ENCODE measurements at regions not wholly inside any gene's neighbourhood (a gene's known extent, or its start where the extent isn't known, plus 50 kb on each side); places are given as distances from the start of the nearest gene placed in this dataset.

- no peak overlapping the region for H3K27ac ChIP-seq (ENCODE audit: insufficient read depth, low read length)
- H3K9ac ChIP-seq (ENCODE audit: insufficient read depth, low read length) = no peak overlapping the region
- no peaks in the 10 kb centered on the region for H3K4me1 ChIP-seq (ENCODE audit: control insufficient read depth, extremely low read depth, insufficient read depth, low read length)
- no peaks in the 10 kb centered on the region for H3K27me3 ChIP-seq (ENCODE audit: control insufficient read depth, insufficient read depth, low read length)
- no peaks in the 10 kb centered on the region for H4K20me1 ChIP-seq (ENCODE audit: control insufficient read depth, extremely low read depth, insufficient read depth, low read length)
- no peaks in the 10 kb centered on the region for H3K79me2 ChIP-seq (ENCODE audit: control insufficient read depth, insufficient read depth, low read length)
- DNase-seq (ENCODE audit: low read depth in 2 of 2) = no peak
- TF ChIP-seq CTCF (conservative IDR thresholded peaks at IDR 0.05 in 1 of 2, IDR thresholded peaks at IDR 0.05 in 1 of 2; ENCODE audit: low read depth in 1 of 2, low read length in 2 of 2) (no peak), EZH2 (IDR thresholded peaks at IDR 0.05; ENCODE audit: low read length, missing control alignments) (no peak)
- H3K9me3 ChIP-seq (ENCODE audit: control insufficient read depth, insufficient read depth, low read depth, low read length) = no peaks in the 10 kb centered on the region
- no peak overlapping the region for H3K4me3 ChIP-seq (replicated peaks in 1 of 4; ENCODE audit: control extremely low read depth in 1 of 4, insufficient read depth in 1 of 4, low read depth in 3 of 4, low read length in 4 of 4)
- no peak overlapping the region for H3K4me2 ChIP-seq (ENCODE audit: extremely low read depth, insufficient read depth, low read length)
- H3K36me3 ChIP-seq (ENCODE audit: control insufficient read depth, insufficient read depth, low read length) = no peaks in the 10 kb centered on the region
- H2AFZ ChIP-seq (ENCODE audit: low read length) = no peak overlapping the region
These were observed 457.9 kb downstream of the SI start for GRCh38 chr3:164620423-164620822.

- Histone ChIP-seq H3K4me1 (ENCODE audit: control insufficient read depth, extremely low read depth, insufficient read depth, low read length) (no peaks in the 10 kb centered on the region), H3K4me3 (replicated peaks in 1 of 4; ENCODE audit: control extremely low read depth in 1 of 4, insufficient read depth in 1 of 4, low read depth in 3 of 4, low read length in 4 of 4) (no peak overlapping the region), H3K4me2 (ENCODE audit: extremely low read depth, insufficient read depth, low read length) (no peak overlapping the region), H3K79me2 (ENCODE audit: control insufficient read depth, insufficient read depth, low read length) (no peaks in the 10 kb centered on the region), H3K27ac (ENCODE audit: insufficient read depth, low read length) (no peak overlapping the region), H4K20me1 (ENCODE audit: control insufficient read depth, extremely low read depth, insufficient read depth, low read length) (no peaks in the 10 kb centered on the region), H3K9me3 (ENCODE audit: control insufficient read depth, insufficient read depth, low read depth, low read length) (no peaks in the 10 kb centered on the region), H2AFZ (ENCODE audit: low read length) (no peak overlapping the region), H3K36me3 (ENCODE audit: control insufficient read depth, insufficient read depth, low read length) (no peaks in the 10 kb centered on the region), H3K9ac (ENCODE audit: insufficient read depth, low read length) (no peak overlapping the region), H3K27me3 (ENCODE audit: control insufficient read depth, insufficient read depth, low read length) (no peaks in the 10 kb centered on the region)
- DNase-seq (ENCODE audit: low read depth in 2 of 2) = no peak
- TF ChIP-seq CTCF (conservative IDR thresholded peaks at IDR 0.05 in 1 of 2, IDR thresholded peaks at IDR 0.05 in 1 of 2; ENCODE audit: low read depth in 1 of 2, low read length in 2 of 2) = no peak
These were observed 465.5 kb downstream of the SI start for GRCh38 chr3:164612751-164613150.

- no peak overlapping the region for H3K9ac ChIP-seq (ENCODE audit: insufficient read depth, low read length)
These were observed 469.6 kb downstream of the SI start for GRCh38 chr3:164608554-164609276.

More at GRCh38 chr3:164608554-164609276, 469.6 kb downstream of the SI start:
- TF ChIP-seq EZH2 (IDR thresholded peaks at IDR 0.05; ENCODE audit: low read length, missing control alignments) (no peak), CTCF (conservative IDR thresholded peaks at IDR 0.05 in 1 of 2, IDR thresholded peaks at IDR 0.05 in 1 of 2; ENCODE audit: low read depth in 1 of 2, low read length in 2 of 2) (no peak)
- Histone ChIP-seq H3K79me2 (ENCODE audit: control insufficient read depth, insufficient read depth, low read length) (no peaks in the 10 kb centered on the region), H3K27me3 (ENCODE audit: control insufficient read depth, insufficient read depth, low read length) (no peaks in the 10 kb centered on the region), H4K20me1 (ENCODE audit: control insufficient read depth, extremely low read depth, insufficient read depth, low read length) (no peaks in the 10 kb centered on the region), H3K36me3 (ENCODE audit: control insufficient read depth, insufficient read depth, low read length) (no peaks in the 10 kb centered on the region), H2AFZ (ENCODE audit: low read length) (no peak overlapping the region), H3K4me3 (replicated peaks in 1 of 4; ENCODE audit: control extremely low read depth in 1 of 4, insufficient read depth in 1 of 4, low read depth in 3 of 4, low read length in 4 of 4) (no peak overlapping the region), H3K4me2 (ENCODE audit: extremely low read depth, insufficient read depth, low read length) (no peak overlapping the region), H3K4me1 (ENCODE audit: control insufficient read depth, extremely low read depth, insufficient read depth, low read length) (no peaks in the 10 kb centered on the region), H3K9me3 (ENCODE audit: control insufficient read depth, insufficient read depth, low read depth, low read length) (no peaks in the 10 kb centered on the region), H3K27ac (ENCODE audit: insufficient read depth, low read length) (no peak overlapping the region)
- DNase-seq (ENCODE audit: low read depth in 2 of 2) = no peak
